SH-SY5Y (cell line): ENCODE measurements at regions not wholly inside any gene's neighbourhood (a gene's known extent, or its start where the extent isn't known, plus 50 kb on each side); places are given as distances from the start of the nearest gene placed in this dataset.

Experiments
- GATA2 ChIP-seq: IDR thresholded peaks from 2 replicates; pipeline ENCODE4 v1.6.1; 2011; ENCODE audit warnings: mild to moderate bottlenecking, low read depth, low read length
- GATA3 ChIP-seq: IDR thresholded peaks from 2 replicates; pipeline ENCODE4 v1.6.1; 2011; ENCODE audit warnings: low read depth, mild to moderate bottlenecking, low read length, moderate library complexity

DNA sequence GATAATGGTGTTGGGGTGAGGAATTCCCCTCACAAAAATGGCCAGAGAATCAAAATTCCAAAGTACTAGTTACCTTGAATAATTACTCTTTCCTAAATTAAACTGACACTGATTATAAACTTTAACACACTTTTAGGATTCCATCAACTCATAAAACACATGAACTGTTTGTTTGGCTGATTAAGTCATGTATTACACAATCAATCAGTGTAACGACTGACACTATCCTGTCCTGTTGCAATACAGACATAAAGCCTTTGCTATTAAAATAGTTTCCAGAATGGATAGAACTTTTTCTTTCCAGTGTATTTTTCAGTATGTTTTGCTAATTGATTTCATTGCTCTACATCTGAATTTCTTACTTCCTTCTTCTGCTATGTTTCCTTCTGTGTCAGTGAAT lies 1709.4 kb upstream of the RAG2 start:
- TF ChIP-seq GATA3: no peak
- TF ChIP-seq GATA2: no peak

DNA sequence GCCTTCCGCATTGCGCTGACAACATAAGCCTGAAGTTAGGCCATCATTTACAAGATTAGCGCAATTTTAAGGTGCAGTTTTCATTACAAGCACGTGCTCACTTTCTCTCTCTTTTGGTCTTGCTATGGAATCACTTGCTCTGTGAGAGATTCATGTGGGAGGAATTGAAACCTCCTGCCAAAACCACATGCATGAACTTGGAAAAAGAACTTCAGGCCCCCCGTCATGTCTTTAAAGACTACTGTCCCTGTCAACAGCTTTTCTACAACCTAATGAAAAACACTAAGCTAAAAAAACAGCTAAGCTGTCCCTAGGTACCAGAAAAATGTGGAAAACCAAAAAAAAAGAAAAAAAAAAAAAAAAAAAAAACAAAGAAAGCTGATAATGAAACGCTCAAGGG lies 1707.6 kb upstream of the RAG2 start:
- TF ChIP-seq GATA3: no peak
- no peak for TF ChIP-seq GATA2

DNA sequence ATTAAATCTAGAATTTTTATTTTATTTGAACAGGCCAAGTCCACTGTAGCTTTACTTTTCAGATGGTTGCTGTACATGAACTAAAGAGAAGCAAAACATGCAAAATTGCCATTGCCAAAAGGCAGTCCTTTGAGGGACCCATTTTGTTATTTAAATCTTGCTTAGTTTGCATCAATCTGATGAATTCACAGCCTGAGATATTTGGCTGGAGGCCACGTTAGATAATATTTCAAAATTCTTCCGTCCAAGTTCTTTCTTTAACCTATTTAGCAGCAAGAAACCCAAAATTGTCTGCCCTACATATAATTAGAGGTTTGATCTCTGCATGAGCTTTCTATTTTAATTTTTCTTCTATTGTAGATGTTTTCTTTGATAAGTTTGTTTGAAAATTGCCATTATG lies 1706.9 kb upstream of the RAG2 start:
- TF ChIP-seq GATA3: no peak
- no peak for TF ChIP-seq GATA2

- TF ChIP-seq GATA3 (no peak), GATA2 (no peak)
Observed at GRCh38 chr11:38302564-38302963, 1704.5 kb upstream of the RAG2 start.

GRCh38 chr11:38300570-38300969 lies 1702.5 kb upstream of the RAG2 start:
- TF ChIP-seq GATA2 (no peak), GATA3 (no peak)

DNA sequence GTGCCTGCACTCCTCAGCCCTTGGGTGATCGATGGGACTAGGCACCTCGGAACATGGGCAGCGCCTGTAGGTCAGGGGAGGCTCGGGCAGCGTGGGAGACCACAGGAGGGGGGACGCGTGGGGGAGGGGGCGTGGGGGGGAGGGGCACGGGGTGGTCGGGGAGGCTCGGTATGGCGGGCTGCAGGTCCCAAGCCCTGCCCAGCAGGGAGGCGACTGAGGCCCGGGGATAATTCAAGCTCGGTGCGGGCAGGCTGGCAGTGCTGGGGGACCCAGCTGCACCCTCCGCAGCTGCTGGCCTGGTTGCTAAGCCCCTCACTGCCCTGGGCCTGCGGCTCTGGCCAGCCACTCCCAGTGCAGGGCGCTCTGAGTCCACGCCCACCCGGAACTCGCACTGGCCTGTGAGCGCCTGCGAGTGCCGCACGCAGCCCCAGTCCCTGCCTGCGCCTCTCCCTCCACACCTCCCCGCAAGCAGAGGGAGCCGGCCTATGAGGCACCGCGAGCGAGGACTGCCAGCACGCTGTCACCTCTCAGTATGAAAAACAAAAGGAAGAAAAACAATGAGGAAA lies 1698.3 kb upstream of the RAG2 start:
- TF ChIP-seq GATA3 (no peak), GATA2 (no peak)

DNA sequence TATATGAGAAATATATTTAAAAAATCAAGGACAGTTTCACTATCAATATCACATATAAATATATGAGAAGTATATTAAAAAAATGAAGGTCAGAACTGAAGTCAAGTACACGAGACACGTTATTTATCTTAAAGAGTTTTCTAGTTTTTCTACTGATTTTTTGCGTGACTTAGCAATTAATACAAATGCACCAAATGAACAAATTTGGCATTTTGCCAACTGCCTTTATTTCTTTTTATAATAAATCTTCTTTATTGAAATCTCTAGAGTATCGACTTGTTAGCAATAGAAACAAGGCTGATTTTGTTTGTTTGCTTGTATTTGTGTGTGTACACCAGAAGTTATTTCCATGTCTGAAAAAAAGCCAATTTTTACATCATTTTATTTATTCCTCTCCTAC lies 1684.7 kb upstream of the RAG2 start:
- no peak for TF ChIP-seq GATA3
- no peak for TF ChIP-seq GATA2

GRCh38 chr11:38278457-38279141 lies 1680.6 kb upstream of the RAG2 start:
- TF ChIP-seq GATA3 (no peak), GATA2 (no peak)

DNA sequence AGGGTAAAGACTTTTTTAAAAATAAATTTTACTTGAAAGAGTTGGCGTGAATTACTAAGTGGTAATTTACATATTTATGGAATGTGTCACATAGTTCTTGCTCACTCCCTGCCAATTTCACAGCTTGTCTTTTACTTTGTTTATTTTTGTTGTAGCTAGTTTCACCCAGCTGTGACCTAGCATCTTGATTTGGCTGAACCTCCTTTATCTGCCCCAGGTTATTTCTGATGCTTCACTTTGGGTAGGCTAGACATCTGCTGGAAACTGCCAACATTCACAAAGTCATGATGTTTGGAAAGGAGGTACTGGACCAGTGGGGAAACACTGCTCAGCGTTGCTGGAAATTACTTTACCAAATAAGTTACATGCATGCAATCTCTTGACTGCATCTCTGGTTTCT lies 1676.0 kb upstream of the RAG2 start:
- TF ChIP-seq GATA3 (no peak), GATA2 (no peak)

DNA sequence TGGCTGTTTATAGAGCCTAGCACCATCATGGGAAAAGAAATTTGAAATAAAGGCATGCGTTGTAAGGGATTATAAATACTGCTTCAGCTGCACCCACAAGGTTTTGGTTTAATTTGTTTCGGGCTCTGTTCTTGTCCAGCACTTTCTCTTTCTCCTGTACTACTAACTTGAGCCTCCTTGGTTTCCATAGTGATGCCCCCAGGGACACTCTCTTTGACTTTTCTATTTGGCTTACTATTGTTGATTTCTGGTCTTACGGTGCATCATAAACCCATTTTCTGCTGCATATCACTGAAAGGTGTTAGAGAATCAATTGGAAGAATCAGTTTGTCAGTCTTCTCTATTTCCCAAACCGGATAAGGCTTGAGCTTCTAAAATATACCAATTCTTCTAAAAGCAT lies 1674.3 kb upstream of the RAG2 start:
- TF ChIP-seq GATA2 (no peak), GATA3 (no peak)

GRCh38 chr11:38266691-38267090 lies 1668.7 kb upstream of the RAG2 start:
- no peak for TF ChIP-seq GATA3
- TF ChIP-seq GATA2: no peak

GRCh38 chr11:38256436-38256835 lies 1658.4 kb upstream of the RAG2 start:
- TF ChIP-seq GATA2 (no peak), GATA3 (no peak)

- TF ChIP-seq GATA2: no peak
- no peak for TF ChIP-seq GATA3
Observed at GRCh38 chr11:38254913-38255312, 1656.9 kb upstream of the RAG2 start.

- TF ChIP-seq GATA3 (no peak), GATA2 (no peak)
Observed at GRCh38 chr11:38252620-38253019, 1654.6 kb upstream of the RAG2 start.

GRCh38 chr11:38246451-38246850 lies 1648.4 kb upstream of the RAG2 start:
- TF ChIP-seq GATA3 (no peak), GATA2 (no peak)
